ENCODE measurements at regions not wholly inside any gene's neighbourhood (a gene's known extent, or its start where the extent isn't known, plus 50 kb on each side); places are given as distances from the start of the nearest gene placed in this dataset.

- TF ChIP-seq CTCF (IDR thresholded peaks at IDR 0.05; ENCODE audit: low read length, missing control alignments), result no peak
- no peak for DNase-seq (ENCODE audit: low read depth)
- H3K4me3 ChIP-seq (replicated peaks; ENCODE audit: low read depth, low read length), result no peak overlapping the region
Measured at GRCh38 chr6:169317441-169318202, 64.0 kb upstream of the THBS2 start.

GRCh38 chr6:169316651-169317050, 63.0 kb upstream of the THBS2 start:
- DNase-seq (ENCODE audit: low read depth), result no peak
- no peak for TF ChIP-seq CTCF (IDR thresholded peaks at IDR 0.05; ENCODE audit: low read length, missing control alignments)
- H3K4me3 ChIP-seq (replicated peaks; ENCODE audit: low read depth, low read length), result no peak overlapping the region

GRCh38 chr6:169315830-169316614, 62.4 kb upstream of the THBS2 start:
- no peak for DNase-seq (ENCODE audit: low read depth)
- no peak for TF ChIP-seq CTCF (IDR thresholded peaks at IDR 0.05; ENCODE audit: low read length, missing control alignments)
- no peak overlapping the region for H3K4me3 ChIP-seq (replicated peaks; ENCODE audit: low read depth, low read length)

- no peak for DNase-seq (ENCODE audit: low read depth)
- no peak for TF ChIP-seq CTCF (IDR thresholded peaks at IDR 0.05; ENCODE audit: low read length, missing control alignments)
- no peak overlapping the region for H3K4me3 ChIP-seq (replicated peaks; ENCODE audit: low read depth, low read length)
Measured at GRCh38 chr6:169313347-169314010, 59.8 kb upstream of the THBS2 start.

GRCh38 chr6:169312658-169313346, 59.2 kb upstream of the THBS2 start:
- no peak overlapping the region for H3K4me3 ChIP-seq (replicated peaks; ENCODE audit: low read depth, low read length)
- no peak for DNase-seq (ENCODE audit: low read depth)
- no peak for TF ChIP-seq CTCF (IDR thresholded peaks at IDR 0.05; ENCODE audit: low read length, missing control alignments)

- DNase-seq (ENCODE audit: low read depth), result no peak
- TF ChIP-seq CTCF (IDR thresholded peaks at IDR 0.05; ENCODE audit: low read length, missing control alignments), result no peak
Measured at GRCh38 chr6:169310983-169311382, 57.3 kb upstream of the THBS2 start.

More at GRCh38 chr6:169310983-169311382, 57.3 kb upstream of the THBS2 start:
- H3K4me3 ChIP-seq (replicated peaks; ENCODE audit: low read depth, low read length), result no peak overlapping the region
